ENCODE measurements at regions not wholly inside any gene's neighbourhood (a gene's known extent, or its start where the extent isn't known, plus 50 kb on each side); places are given as distances from the start of the nearest gene placed in this dataset.

GRCh38 chr14:54108481-54109471 lies 152.2 kb upstream of the BMP4 start:
- WGBS (ENCODE audit: insufficient coverage, insufficient read length), result no CpG with 5 or more reads among the region's 3 CpGs
- no peak overlapping the region for H3K27ac ChIP-seq (ENCODE audit: low read length)
- H3K4me3 ChIP-seq (ENCODE audit: low read length), result no peak overlapping the region
- no peaks in the 10 kb centered on the region for H3K36me3 ChIP-seq (ENCODE audit: control insufficient read depth, insufficient read depth, low read length)
- H3K9me3 ChIP-seq (ENCODE audit: control insufficient read depth, insufficient read depth, low read length), result no peaks in the 10 kb centered on the region
- H3K27me3 ChIP-seq (ENCODE audit: control insufficient read depth, insufficient read depth, low read length), result no peaks in the 10 kb centered on the region
- H3K4me1 ChIP-seq (ENCODE audit: control insufficient read depth, insufficient read depth, low read length), result peaks cover 3% of the 10 kb centered on the region; the same call in 1 of the 2 replicates
- no peak for DNase-seq (ENCODE audit: low read depth, low spot score)

- H3K9me3 ChIP-seq (ENCODE audit: control insufficient read depth, insufficient read depth, low read length), result no peaks in the 10 kb centered on the region
- H3K27me3 ChIP-seq (ENCODE audit: control insufficient read depth, insufficient read depth, low read length), result no peaks in the 10 kb centered on the region
- no CpG with 5 or more reads among the region's 2 CpGs for WGBS (ENCODE audit: insufficient coverage, insufficient read length)
- peaks cover 3% of the 10 kb centered on the region; the same call in 1 of the 2 replicates for H3K4me1 ChIP-seq (ENCODE audit: control insufficient read depth, insufficient read depth, low read length)
- H3K36me3 ChIP-seq (ENCODE audit: control insufficient read depth, insufficient read depth, low read length), result no peaks in the 10 kb centered on the region
- no peak for DNase-seq (ENCODE audit: low read depth, low spot score)
- H3K4me3 ChIP-seq (ENCODE audit: low read length), result no peak overlapping the region
- H3K27ac ChIP-seq (ENCODE audit: low read length), result no peak overlapping the region
These were observed 153.0 kb upstream of the BMP4 start for GRCh38 chr14:54109521-54110120.

DNA sequence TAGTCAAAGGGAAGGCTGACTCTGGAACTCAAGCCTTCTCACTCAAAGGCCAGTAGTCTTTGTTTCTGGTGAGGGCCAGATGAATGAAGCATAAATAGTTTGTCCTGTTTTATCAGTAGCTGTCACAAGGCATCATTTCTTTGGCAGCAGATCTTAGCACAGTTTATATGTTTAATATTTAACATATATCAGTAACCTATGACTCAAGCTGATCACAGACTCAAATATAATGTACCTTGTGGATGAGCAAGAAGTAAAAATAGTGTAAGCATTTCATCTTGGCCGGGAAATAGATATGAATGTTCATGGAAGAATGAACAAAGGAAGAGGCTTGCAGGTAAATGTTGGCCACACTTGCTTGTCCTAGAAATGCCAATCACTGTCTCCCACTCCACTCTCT lies 158.3 kb upstream of the BMP4 start:
- Histone ChIP-seq H3K36me3 (ENCODE audit: control insufficient read depth, insufficient read depth, low read length) (no peaks in the 10 kb centered on the region), H3K4me3 (ENCODE audit: low read length) (no peak overlapping the region), H3K4me1 (ENCODE audit: control insufficient read depth, insufficient read depth, low read length) (no peaks in the 10 kb centered on the region), H3K27ac (ENCODE audit: low read length) (no peak overlapping the region), H3K27me3 (ENCODE audit: control insufficient read depth, insufficient read depth, low read length) (no peaks in the 10 kb centered on the region), H3K9me3 (ENCODE audit: control insufficient read depth, insufficient read depth, low read length) (no peaks in the 10 kb centered on the region)
- WGBS (ENCODE audit: insufficient coverage, insufficient read length), result no CpG with 5 or more reads among the region's 1 CpG
- DNase-seq (ENCODE audit: low read depth, low spot score), result no peak

- no CpG with 5 or more reads among the region's 2 CpGs for WGBS (ENCODE audit: insufficient coverage, insufficient read length)
- no peaks in the 10 kb centered on the region for H3K36me3 ChIP-seq (ENCODE audit: control insufficient read depth, insufficient read depth, low read length)
- H3K9me3 ChIP-seq (ENCODE audit: control insufficient read depth, insufficient read depth, low read length), result no peaks in the 10 kb centered on the region
- no peaks in the 10 kb centered on the region for H3K27me3 ChIP-seq (ENCODE audit: control insufficient read depth, insufficient read depth, low read length)
- DNase-seq (ENCODE audit: low read depth, low spot score), result no peak
- H3K4me1 ChIP-seq (ENCODE audit: control insufficient read depth, insufficient read depth, low read length), result no peaks in the 10 kb centered on the region
- H3K4me3 ChIP-seq (ENCODE audit: low read length), result no peak overlapping the region
- H3K27ac ChIP-seq (ENCODE audit: low read length), result no peak overlapping the region
These were observed 159.7 kb upstream of the BMP4 start for GRCh38 chr14:54116198-54116885.

DNA sequence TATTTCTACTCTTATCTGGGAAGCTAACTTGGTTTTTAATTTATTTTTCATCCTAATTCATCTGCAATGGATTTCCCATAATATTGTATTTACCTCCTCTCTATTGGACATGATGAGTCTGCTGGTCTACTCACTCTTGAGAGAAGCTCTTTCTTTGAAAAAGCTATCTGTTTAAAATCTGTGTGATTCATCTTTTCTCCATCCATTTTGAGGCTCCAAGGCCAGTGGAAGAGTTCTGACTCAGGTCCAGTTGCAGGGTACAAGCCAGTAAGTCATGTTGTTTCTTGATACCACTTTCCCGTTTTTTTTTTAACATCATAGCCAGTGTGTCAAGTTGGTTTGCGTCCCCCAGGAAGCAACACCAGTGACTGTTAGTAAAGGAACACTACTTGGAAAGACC lies 160.3 kb upstream of the BMP4 start:
- H3K36me3 ChIP-seq (ENCODE audit: control insufficient read depth, insufficient read depth, low read length), result no peaks in the 10 kb centered on the region
- no peak for DNase-seq (ENCODE audit: low read depth, low spot score)
- no peaks in the 10 kb centered on the region for H3K9me3 ChIP-seq (ENCODE audit: control insufficient read depth, insufficient read depth, low read length)
- H3K27me3 ChIP-seq (ENCODE audit: control insufficient read depth, insufficient read depth, low read length), result no peaks in the 10 kb centered on the region
- H3K4me3 ChIP-seq (ENCODE audit: low read length), result no peak overlapping the region
- H3K27ac ChIP-seq (ENCODE audit: low read length), result no peak overlapping the region
- no CpG with 5 or more reads among the region's 2 CpGs for WGBS (ENCODE audit: insufficient coverage, insufficient read length)
- H3K4me1 ChIP-seq (ENCODE audit: control insufficient read depth, insufficient read depth, low read length), result no peaks in the 10 kb centered on the region

DNA sequence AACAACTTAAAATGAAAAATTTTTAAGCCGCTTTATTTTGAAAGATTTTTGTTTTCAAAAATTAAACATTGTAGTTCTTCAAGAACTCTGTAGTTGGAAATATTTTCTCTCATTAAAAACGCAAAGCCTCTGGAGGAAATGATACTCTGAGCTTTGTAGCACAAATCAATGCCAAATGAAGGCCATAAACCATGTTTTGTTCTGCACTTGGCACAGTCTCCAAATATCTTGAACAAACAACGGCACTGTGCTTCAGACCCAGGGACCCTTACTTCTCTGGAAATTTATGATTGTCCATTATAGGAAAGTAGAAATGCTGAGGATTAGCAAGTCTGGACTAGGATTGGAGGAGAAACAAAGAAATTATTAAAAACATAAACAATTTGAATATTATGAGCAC lies 160.8 kb upstream of the BMP4 start:
- Histone ChIP-seq H3K9me3 (ENCODE audit: control insufficient read depth, insufficient read depth, low read length) (no peaks in the 10 kb centered on the region), H3K36me3 (ENCODE audit: control insufficient read depth, insufficient read depth, low read length) (no peaks in the 10 kb centered on the region), H3K4me3 (ENCODE audit: low read length) (no peak overlapping the region), H3K27ac (ENCODE audit: low read length) (no peak overlapping the region), H3K4me1 (ENCODE audit: control insufficient read depth, insufficient read depth, low read length) (no peaks in the 10 kb centered on the region), H3K27me3 (ENCODE audit: control insufficient read depth, insufficient read depth, low read length) (no peaks in the 10 kb centered on the region)
- no peak for DNase-seq (ENCODE audit: low read depth, low spot score)
- no CpG with 5 or more reads among the region's 3 CpGs for WGBS (ENCODE audit: insufficient coverage, insufficient read length)

DNA sequence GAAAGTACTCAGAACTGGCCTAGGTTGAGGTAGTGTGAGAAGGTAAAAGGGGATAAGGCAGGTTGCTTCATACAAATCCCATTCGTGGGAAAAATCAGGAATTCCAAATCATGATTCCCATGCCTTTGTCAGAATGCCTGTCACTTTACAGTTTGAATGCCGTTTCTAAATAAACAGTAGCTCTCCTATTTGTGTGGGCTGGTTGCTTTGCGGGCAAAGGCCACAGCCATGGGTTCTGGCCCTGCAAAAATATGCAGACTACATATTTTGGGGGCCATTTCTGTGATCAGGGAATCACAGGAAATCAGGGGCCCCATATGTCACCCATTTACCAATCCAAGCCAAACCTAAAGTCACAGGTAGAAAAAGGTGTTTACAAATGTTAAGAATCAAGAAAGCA lies 161.3 kb upstream of the BMP4 start:
- DNase-seq (ENCODE audit: low read depth, low spot score), result no peak
- H3K9me3 ChIP-seq (ENCODE audit: control insufficient read depth, insufficient read depth, low read length), result no peaks in the 10 kb centered on the region
- H3K27ac ChIP-seq (ENCODE audit: low read length), result no peak overlapping the region
- WGBS (ENCODE audit: insufficient coverage, insufficient read length), result no CpG with 5 or more reads among the region's 3 CpGs
- no peaks in the 10 kb centered on the region for H3K36me3 ChIP-seq (ENCODE audit: control insufficient read depth, insufficient read depth, low read length)
- H3K4me1 ChIP-seq (ENCODE audit: control insufficient read depth, insufficient read depth, low read length), result no peaks in the 10 kb centered on the region
- no peaks in the 10 kb centered on the region for H3K27me3 ChIP-seq (ENCODE audit: control insufficient read depth, insufficient read depth, low read length)
- H3K4me3 ChIP-seq (ENCODE audit: low read length), result no peak overlapping the region

DNA sequence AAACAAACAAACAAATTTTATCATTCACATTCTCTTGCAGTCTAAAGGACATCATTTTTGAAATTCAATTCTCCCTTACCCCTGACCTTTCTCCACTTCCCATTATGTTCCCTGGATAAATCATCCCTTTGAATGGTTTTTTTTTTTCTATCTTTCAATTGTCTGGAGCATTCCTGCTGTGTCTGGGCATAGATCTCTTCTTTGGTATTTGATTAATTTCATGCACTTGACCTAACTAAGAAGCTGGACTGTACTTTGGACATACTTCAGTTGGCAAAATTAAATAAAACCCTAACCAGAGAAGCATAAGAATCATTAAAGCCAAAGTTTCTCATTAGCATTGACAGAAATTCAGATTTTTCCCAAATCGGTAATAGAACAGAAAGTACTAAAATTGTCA lies 163.6 kb upstream of the BMP4 start:
- no CpG with 5 or more reads among the region's 1 CpG for WGBS (ENCODE audit: insufficient coverage, insufficient read length)
- no peaks in the 10 kb centered on the region for H3K27me3 ChIP-seq (ENCODE audit: control insufficient read depth, insufficient read depth, low read length)
- no peak for DNase-seq (ENCODE audit: low read depth, low spot score)
- no peaks in the 10 kb centered on the region for H3K36me3 ChIP-seq (ENCODE audit: control insufficient read depth, insufficient read depth, low read length)
- H3K9me3 ChIP-seq (ENCODE audit: control insufficient read depth, insufficient read depth, low read length), result no peaks in the 10 kb centered on the region
- H3K4me3 ChIP-seq (ENCODE audit: low read length), result no peak overlapping the region
- H3K4me1 ChIP-seq (ENCODE audit: control insufficient read depth, insufficient read depth, low read length), result no peaks in the 10 kb centered on the region
- no peak overlapping the region for H3K27ac ChIP-seq (ENCODE audit: low read length)

- Histone ChIP-seq H3K36me3 (ENCODE audit: control insufficient read depth, insufficient read depth, low read length) (no peaks in the 10 kb centered on the region), H3K27me3 (ENCODE audit: control insufficient read depth, insufficient read depth, low read length) (no peaks in the 10 kb centered on the region), H3K27ac (ENCODE audit: low read length) (no peak overlapping the region), H3K4me1 (ENCODE audit: control insufficient read depth, insufficient read depth, low read length) (no peaks in the 10 kb centered on the region), H3K4me3 (ENCODE audit: low read length) (no peak overlapping the region), H3K9me3 (ENCODE audit: control insufficient read depth, insufficient read depth, low read length) (no peaks in the 10 kb centered on the region)
- DNase-seq (ENCODE audit: low read depth, low spot score), result no peak
- WGBS (ENCODE audit: insufficient coverage, insufficient read length), result no CpG with 5 or more reads among the region's 5 CpGs
These were observed 164.9 kb upstream of the BMP4 start for GRCh38 chr14:54121466-54122027.

DNA sequence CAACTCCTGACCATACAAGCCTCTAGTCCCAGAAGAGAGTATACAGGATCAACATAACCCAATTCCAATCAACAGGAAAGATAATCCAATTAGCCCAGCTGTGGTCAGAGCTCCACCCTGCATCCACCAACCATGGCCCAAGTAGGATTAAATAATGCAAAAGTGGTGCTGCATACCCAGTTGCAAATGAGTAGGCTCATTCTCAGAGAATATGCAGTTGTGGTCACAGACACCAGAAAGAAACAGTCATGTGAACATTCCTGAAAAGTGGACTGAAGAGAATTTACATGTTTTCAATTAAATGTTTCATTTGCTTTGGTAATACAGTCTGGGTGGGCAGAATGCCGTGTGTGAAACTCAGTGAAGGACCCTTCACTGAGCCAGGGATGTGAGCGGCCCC lies 167.2 kb upstream of the BMP4 start:
- H3K4me1 ChIP-seq (ENCODE audit: control insufficient read depth, insufficient read depth, low read length), result no peaks in the 10 kb centered on the region
- no peak overlapping the region for H3K27ac ChIP-seq (ENCODE audit: low read length)
- H3K4me3 ChIP-seq (ENCODE audit: low read length), result no peak overlapping the region
- H3K9me3 ChIP-seq (ENCODE audit: control insufficient read depth, insufficient read depth, low read length), result no peaks in the 10 kb centered on the region
- DNase-seq (ENCODE audit: low read depth, low spot score), result no peak
- no CpG with 5 or more reads among the region's 2 CpGs for WGBS (ENCODE audit: insufficient coverage, insufficient read length)
- no peaks in the 10 kb centered on the region for H3K27me3 ChIP-seq (ENCODE audit: control insufficient read depth, insufficient read depth, low read length)
- H3K36me3 ChIP-seq (ENCODE audit: control insufficient read depth, insufficient read depth, low read length), result no peaks in the 10 kb centered on the region
